Activated CD8-positive, alpha-beta T cell treated with anti-CD3 and anti-CD28 coated beads, Interleukin-2, amount 10 ng/mL, durations not matched to agents 7 days and 5 days (primary cell): ENCODE measurements at regions not wholly inside any gene's neighbourhood (a gene's known extent, or its start where the extent isn't known, plus 50 kb on each side); places are given as distances from the start of the nearest gene placed in this dataset.

Source experiments
- ATAC-seq: fragments of 150-1000 bp; cut with Tn5 transposase; one replicate; pipeline ENCODE4 v1.10.0; 2021; ENCODE audit warnings: moderate library complexity
- CTCF ChIA-PET: fragments of 350-600 bp; sonication (Branson Sonifier 250); formaldehyde crosslinking; loops from one replicate; lab custom pipeline; 2021; ENCODE audit warnings: antibody characterized with exemption; lab: Charles Lee
- POLR2A ChIA-PET: fragments of 350-600 bp; sonication (Branson Sonifier 250); formaldehyde crosslinking; loops from one replicate; lab custom pipeline; 2021; ENCODE audit warnings: antibody characterized with exemption; lab: Charles Lee
- DNase-seq: peaks from one replicate; pipeline ENCODE4 v3.0.0-alpha.2; 2020
- H3K27ac Mint-ChIP-seq: one replicate; pipeline ENCODE4 v1.8.0; 2021; ENCODE audit warnings: mild to moderate bottlenecking, mixed read lengths
- H3K27me3 Mint-ChIP-seq: one replicate; pipeline ENCODE4 v1.8.0; 2021; ENCODE audit warnings: low read depth, mixed read lengths
- H3K36me3 Mint-ChIP-seq: one replicate; pipeline ENCODE4 v1.8.0; 2021; ENCODE audit warnings: low read depth, mixed read lengths
- H3K4me1 Mint-ChIP-seq: one replicate; pipeline ENCODE4 v1.8.0; 2021; ENCODE audit warnings: low read depth, mixed read lengths
- H3K4me3 Mint-ChIP-seq: one replicate; pipeline ENCODE4 v1.8.0; 2021; ENCODE audit warnings: mild to moderate bottlenecking, mixed read lengths
- H3K9me3 Mint-ChIP-seq: one replicate; pipeline ENCODE4 v1.8.0; 2022; ENCODE audit warnings: mixed read lengths; ENCODE audit not compliant: insufficient read depth

GRCh38 chr6:80566361-80566760 is 459.9 kb downstream of the BCKDHB start:
- no peaks in the 10 kb centered on the region for H3K27me3 Mint-ChIP-seq
- CTCF ChIA-PET = no interaction called here

GRCh38 chr6:80553071-80553740 is 446.7 kb downstream of the BCKDHB start:
- no peaks in the 10 kb centered on the region for H3K9me3 Mint-ChIP-seq
- no peaks in the 10 kb centered on the region for H3K36me3 Mint-ChIP-seq
- no peak for ATAC-seq
- POLR2A ChIA-PET = no interaction called here
- no peaks in the 10 kb centered on the region for H3K4me1 Mint-ChIP-seq
- no peak overlapping the region for H3K27ac Mint-ChIP-seq
- no peak overlapping the region for H3K4me3 Mint-ChIP-seq
- DNase-seq = no peak
- H3K27me3 Mint-ChIP-seq = no peaks in the 10 kb centered on the region
- CTCF ChIA-PET = no interaction called here

More at GRCh38 chr6:80566361-80566760, 459.9 kb downstream of the BCKDHB start:
- H3K4me3 Mint-ChIP-seq = no peak overlapping the region
- DNase-seq (no peak), ATAC-seq (no peak)
- H3K4me1 Mint-ChIP-seq = no peaks in the 10 kb centered on the region
- POLR2A ChIA-PET = no interaction called here
- H3K27ac Mint-ChIP-seq = no peak overlapping the region
- no peaks in the 10 kb centered on the region for H3K36me3 Mint-ChIP-seq
- no peaks in the 10 kb centered on the region for H3K9me3 Mint-ChIP-seq

- H3K36me3 Mint-ChIP-seq = no peaks in the 10 kb centered on the region
- no peak for ATAC-seq
- H3K9me3 Mint-ChIP-seq = no peaks in the 10 kb centered on the region
- H3K27ac Mint-ChIP-seq = no peak overlapping the region
- CTCF ChIA-PET = no interaction called here
- POLR2A ChIA-PET = no interaction called here
- no peak overlapping the region for H3K4me3 Mint-ChIP-seq
- H3K27me3 Mint-ChIP-seq = no peaks in the 10 kb centered on the region
- no peak for DNase-seq
- no peaks in the 10 kb centered on the region for H3K4me1 Mint-ChIP-seq
These were observed 444.3 kb downstream of the BCKDHB start for GRCh38 chr6:80550748-80551147.

GRCh38 chr6:80550281-80550680 is 443.8 kb downstream of the BCKDHB start:
- no peaks in the 10 kb centered on the region for H3K27me3 Mint-ChIP-seq
- POLR2A ChIA-PET = no interaction called here
- no peaks in the 10 kb centered on the region for H3K4me1 Mint-ChIP-seq
- CTCF ChIA-PET = no interaction called here
- DNase-seq (no peak), ATAC-seq (no peak)
- H3K9me3 Mint-ChIP-seq = no peaks in the 10 kb centered on the region
- H3K36me3 Mint-ChIP-seq = no peaks in the 10 kb centered on the region
- no peak overlapping the region for H3K4me3 Mint-ChIP-seq
- H3K27ac Mint-ChIP-seq = no peak overlapping the region

DNA sequence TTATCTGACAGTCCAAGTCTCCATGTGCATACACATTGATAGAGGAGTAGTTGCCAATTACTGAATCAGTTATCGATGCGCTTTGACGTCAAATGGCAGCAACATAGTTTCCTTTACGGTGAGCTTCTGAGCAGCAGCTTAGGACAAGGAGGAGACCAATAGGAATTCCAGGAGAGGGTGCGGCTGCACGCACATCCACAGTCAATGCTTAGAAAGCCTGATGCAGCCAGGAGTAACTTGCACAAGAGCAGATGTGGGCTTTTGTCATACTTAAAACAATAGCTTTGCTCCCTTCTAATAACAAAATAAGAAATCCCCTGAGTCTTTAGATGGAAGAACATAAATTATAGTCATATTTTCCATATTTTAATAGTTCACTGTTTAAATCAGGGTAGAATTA is 442.1 kb downstream of the BCKDHB start:
- ATAC-seq (no peak), DNase-seq (no peak)
- Mint-ChIP-seq H3K4me1 (no peaks in the 10 kb centered on the region), H3K36me3 (no peaks in the 10 kb centered on the region), H3K4me3 (no peak overlapping the region), H3K27ac (no peak overlapping the region), H3K9me3 (no peaks in the 10 kb centered on the region), H3K27me3 (no peaks in the 10 kb centered on the region)
- CTCF ChIA-PET = no interaction called here
- POLR2A ChIA-PET = no interaction called here

DNA sequence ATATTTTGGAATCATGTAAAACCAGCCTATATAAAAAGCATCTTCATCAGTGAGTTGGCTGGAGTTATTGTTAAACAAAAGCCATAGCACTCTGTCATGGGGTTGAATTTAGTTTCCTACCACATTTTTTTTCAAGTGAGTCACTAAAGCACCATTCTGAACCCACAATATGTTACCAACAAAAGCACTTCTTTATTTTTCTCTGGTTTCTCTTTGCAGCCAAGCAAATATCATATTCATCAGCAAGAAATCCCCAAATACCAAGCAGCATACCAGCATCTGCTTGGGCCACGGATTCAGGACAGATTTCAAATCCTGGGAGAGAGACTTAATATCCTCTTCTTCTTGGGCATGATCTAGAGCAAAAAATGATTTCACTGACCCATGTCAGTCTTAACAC is 441.4 kb downstream of the BCKDHB start:
- no peak for ATAC-seq
- H3K27ac Mint-ChIP-seq = no peak overlapping the region
- CTCF ChIA-PET = no interaction called here
- H3K9me3 Mint-ChIP-seq = no peaks in the 10 kb centered on the region
- POLR2A ChIA-PET = no interaction called here
- H3K36me3 Mint-ChIP-seq = no peaks in the 10 kb centered on the region
- H3K4me3 Mint-ChIP-seq = no peak overlapping the region
- H3K4me1 Mint-ChIP-seq = no peaks in the 10 kb centered on the region
- H3K27me3 Mint-ChIP-seq = no peaks in the 10 kb centered on the region
- no peak for DNase-seq

GRCh38 chr6:80544976-80545722 is 438.7 kb downstream of the BCKDHB start:
- DNase-seq = no peak
- ATAC-seq = no peak
- POLR2A ChIA-PET = no interaction called here
- Mint-ChIP-seq H3K4me3 (no peak overlapping the region), H3K36me3 (no peaks in the 10 kb centered on the region), H3K4me1 (no peaks in the 10 kb centered on the region), H3K9me3 (no peaks in the 10 kb centered on the region), H3K27me3 (no peaks in the 10 kb centered on the region), H3K27ac (no peak overlapping the region)
- CTCF ChIA-PET = no interaction called here

DNA sequence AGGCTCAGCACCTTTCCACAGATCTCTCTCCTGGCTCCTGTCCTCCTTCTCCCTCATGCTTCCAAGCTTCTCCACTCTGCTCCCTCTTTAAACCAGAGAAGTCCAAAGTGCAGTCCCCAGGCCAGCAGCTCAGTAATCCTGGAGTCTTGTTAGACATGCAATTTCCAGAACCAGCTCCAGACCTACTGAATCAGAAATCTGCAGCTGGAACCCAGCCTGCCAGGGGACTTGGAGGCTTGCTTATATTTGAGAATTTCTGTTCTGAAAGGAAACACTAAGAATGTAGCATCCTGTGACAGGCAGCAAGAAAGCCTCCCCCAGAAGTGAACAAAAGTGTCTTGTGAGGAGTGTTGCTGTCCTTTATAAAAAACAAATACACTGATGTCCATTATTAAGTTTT is 438.1 kb downstream of the BCKDHB start:
- CTCF ChIA-PET = no interaction called here
- Mint-ChIP-seq H3K4me3 (no peak overlapping the region), H3K9me3 (no peaks in the 10 kb centered on the region), H3K27ac (no peak overlapping the region), H3K36me3 (no peaks in the 10 kb centered on the region), H3K27me3 (no peaks in the 10 kb centered on the region), H3K4me1 (no peaks in the 10 kb centered on the region)
- no peak for ATAC-seq
- POLR2A ChIA-PET = no interaction called here
- no peak for DNase-seq

DNA sequence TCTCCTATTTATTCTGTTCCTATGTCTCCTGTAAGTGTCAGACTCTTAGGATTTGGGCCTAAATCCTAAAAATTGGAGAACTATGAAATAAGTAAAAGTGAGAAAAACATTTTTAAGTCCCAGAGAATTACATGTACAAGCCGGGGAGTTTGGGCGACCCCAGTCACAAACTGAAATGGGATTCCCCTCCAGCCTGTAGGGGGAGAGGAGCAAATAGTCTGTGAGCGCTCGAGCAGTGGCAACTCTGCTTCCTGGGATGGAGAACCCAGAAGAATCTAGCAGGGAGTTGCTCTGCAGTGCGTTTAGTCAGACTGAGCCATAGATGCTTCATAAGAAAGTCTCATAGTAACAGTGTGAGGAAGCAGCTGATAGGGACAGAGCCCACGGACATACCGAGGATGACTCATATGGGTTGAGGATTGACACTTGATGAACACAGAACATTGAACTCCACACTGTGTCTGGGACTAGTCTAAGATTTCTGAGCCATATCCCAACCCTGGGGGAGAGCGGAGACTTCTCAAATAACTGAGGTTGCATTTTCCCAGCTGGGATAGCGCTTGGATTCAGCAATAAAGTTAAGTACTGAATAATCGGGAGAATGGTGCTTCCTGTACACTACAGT is 437.2 kb downstream of the BCKDHB start:
- CTCF ChIA-PET = no interaction called here
- POLR2A ChIA-PET = no interaction called here
- ATAC-seq (no peak), DNase-seq (no peak)
- Mint-ChIP-seq H3K27me3 (no peaks in the 10 kb centered on the region), H3K27ac (no peak overlapping the region), H3K4me3 (no peak overlapping the region), H3K9me3 (no peaks in the 10 kb centered on the region), H3K36me3 (no peaks in the 10 kb centered on the region), H3K4me1 (no peaks in the 10 kb centered on the region)

DNA sequence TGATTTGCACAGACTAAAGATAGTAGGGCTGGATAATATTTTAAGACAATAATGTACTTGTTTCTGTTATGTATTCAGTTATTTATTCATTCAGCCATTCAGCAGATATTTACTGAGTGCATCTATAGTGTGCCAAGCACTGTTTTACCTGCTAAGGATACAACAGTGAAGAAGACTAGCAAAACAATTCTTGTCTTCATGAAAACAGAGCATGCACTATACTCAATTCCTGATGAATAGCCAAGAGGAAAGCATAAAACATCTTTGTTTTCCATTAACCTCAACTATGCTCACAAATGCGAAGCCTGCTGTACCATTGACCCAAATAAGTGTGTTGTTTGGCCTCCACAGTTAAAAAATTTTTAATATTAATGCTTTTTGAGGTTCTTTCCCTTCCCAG is 436.7 kb downstream of the BCKDHB start:
- no peaks in the 10 kb centered on the region for H3K27me3 Mint-ChIP-seq
- DNase-seq (no peak), ATAC-seq (no peak)
- CTCF ChIA-PET = no interaction called here
- no peaks in the 10 kb centered on the region for H3K36me3 Mint-ChIP-seq
- POLR2A ChIA-PET = no interaction called here
- no peak overlapping the region for H3K4me3 Mint-ChIP-seq
- no peaks in the 10 kb centered on the region for H3K4me1 Mint-ChIP-seq
- no peaks in the 10 kb centered on the region for H3K9me3 Mint-ChIP-seq
- no peak overlapping the region for H3K27ac Mint-ChIP-seq

DNA sequence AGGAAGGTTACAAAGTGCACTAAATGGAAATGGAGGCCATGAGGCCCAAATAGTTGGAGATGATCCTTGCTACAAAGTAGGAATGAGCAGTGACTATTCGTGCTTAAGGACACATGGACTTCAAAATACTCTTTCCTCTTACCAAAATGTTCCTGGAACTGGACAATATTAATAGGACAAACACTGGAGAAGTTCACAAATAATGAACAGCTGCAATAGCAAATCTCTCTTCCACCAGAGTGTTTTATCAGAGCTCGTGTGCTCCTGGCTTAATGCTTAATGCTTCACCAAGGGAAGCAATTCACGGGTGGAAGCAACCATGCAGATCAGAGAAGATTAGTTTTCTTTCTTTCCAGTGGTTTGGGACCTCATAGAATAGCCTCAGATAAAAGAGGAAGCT is 435.4 kb downstream of the BCKDHB start:
- ChIA-PET POLR2A (no interaction called here), CTCF (interaction anchor here (0.6 kb wide), 1 partner anchor 64 kb away, joined by 3 read pairs; no protein-coding TSS in a partner anchor)
- ATAC-seq (no peak), DNase-seq (no peak)
- H3K4me1 Mint-ChIP-seq = no peaks in the 10 kb centered on the region
- no peaks in the 10 kb centered on the region for H3K9me3 Mint-ChIP-seq
- H3K4me3 Mint-ChIP-seq = no peak overlapping the region
- no peaks in the 10 kb centered on the region for H3K27me3 Mint-ChIP-seq
- H3K27ac Mint-ChIP-seq = no peak overlapping the region
- no peaks in the 10 kb centered on the region for H3K36me3 Mint-ChIP-seq

DNA sequence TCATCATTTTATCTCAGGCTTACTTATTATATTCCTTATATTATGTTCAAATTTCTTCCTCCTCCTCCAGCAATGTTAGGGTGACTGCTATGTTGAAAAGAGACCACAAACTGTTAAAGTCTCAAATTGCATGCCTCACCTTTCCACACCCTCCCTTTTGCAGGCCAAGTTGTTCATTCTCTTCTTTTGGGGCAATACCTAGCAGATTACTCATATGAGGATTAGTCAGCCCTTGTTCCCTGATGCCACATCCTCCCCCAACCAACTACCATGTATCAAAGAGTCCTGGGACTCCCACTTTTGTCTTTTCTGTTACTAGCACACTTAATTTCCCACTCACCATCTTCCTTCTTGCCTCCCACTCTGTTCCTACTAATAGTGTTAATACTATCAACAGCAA is 434.7 kb downstream of the BCKDHB start:
- no peak for ATAC-seq
- CTCF ChIA-PET = no interaction called here
- H3K4me1 Mint-ChIP-seq = no peaks in the 10 kb centered on the region
- peaks cover 4% of the 10 kb centered on the region for H3K9me3 Mint-ChIP-seq
- no peak overlapping the region for H3K4me3 Mint-ChIP-seq
- POLR2A ChIA-PET = no interaction called here
- H3K36me3 Mint-ChIP-seq = no peaks in the 10 kb centered on the region
- DNase-seq = no peak
- no peak overlapping the region for H3K27ac Mint-ChIP-seq
- H3K27me3 Mint-ChIP-seq = no peaks in the 10 kb centered on the region
